IPS-NIHi7 (cell line): ENCODE measurements at regions not wholly inside any gene's neighbourhood (a gene's known extent, or its start where the extent isn't known, plus 50 kb on each side); places are given as distances from the start of the nearest gene placed in this dataset.
A peak's percentile ranks its signal among the peaks of the same experiment; 100 is the strongest.
"Not testable (repeated sequence)": the region's sequence is repeated elsewhere in the genome, so short reads cannot be mapped to it uniquely, and the experiment has no call there.

ENCODE experiments used
- DNase-seq: peaks from one replicate; pipeline ENCODE4 v3.0.0; 2012; ENCODE audit warnings: mixed read lengths; ENCODE audit errors: extremely low spot score

DNA sequence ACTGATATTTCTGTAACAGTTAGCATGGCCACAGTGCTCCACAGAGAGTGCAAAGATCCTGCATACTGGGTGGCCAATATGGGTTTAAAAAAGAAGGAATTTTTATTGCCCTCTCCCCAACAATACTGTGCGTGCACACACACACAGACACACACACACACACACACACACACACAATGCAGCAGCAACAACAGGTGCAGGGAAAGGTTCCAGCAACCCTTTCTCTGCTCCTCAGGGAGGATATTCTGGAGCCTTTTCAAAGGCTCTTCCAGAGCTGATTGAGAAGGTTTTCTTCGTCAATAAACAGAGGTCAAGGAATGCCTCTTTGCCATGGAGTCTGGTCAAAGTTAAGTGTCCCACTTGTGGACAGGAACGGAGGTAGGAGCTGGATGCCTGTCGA is 84.8 kb upstream of the ZFP42 start:
- no peak for DNase-seq

DNA sequence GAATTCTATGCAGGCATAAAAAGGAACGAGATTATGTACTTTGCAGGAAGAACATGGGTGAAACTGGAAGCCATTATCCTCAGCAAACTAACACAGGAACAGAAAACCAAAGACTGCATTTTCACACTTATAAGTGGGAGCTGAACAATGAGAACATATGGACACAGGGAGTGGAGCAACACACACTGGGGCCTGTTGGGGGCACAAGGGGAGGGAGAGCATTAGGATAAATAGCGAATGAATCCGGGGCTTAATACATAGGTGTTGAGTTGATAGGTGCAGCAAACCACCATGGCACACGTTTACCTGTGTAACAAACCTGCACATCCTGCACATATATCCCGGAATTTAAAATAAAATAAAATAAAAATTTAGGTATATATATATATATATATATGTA is 80.2 kb upstream of the ZFP42 start:
- not testable (repeated sequence) for DNase-seq

DNA sequence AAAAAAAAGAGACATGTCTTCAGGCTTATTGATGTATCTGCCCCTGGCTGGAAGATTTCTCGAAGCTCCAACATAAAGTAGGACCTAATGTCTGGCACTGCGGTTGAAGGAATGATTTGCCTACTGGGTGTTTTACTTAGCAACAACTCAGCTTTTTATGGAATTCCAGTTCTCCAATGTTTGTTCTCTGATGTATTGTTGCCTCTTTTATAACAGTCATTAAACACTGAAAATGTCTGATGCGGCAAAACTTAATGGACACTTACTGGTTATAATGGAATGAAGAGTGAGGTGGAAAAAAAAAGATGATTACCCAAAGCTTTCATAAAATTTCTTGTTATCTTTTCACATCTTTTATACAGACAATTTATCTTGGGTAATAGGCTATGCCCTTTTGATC is 75.6 kb upstream of the ZFP42 start:
- no peak for DNase-seq

DNA sequence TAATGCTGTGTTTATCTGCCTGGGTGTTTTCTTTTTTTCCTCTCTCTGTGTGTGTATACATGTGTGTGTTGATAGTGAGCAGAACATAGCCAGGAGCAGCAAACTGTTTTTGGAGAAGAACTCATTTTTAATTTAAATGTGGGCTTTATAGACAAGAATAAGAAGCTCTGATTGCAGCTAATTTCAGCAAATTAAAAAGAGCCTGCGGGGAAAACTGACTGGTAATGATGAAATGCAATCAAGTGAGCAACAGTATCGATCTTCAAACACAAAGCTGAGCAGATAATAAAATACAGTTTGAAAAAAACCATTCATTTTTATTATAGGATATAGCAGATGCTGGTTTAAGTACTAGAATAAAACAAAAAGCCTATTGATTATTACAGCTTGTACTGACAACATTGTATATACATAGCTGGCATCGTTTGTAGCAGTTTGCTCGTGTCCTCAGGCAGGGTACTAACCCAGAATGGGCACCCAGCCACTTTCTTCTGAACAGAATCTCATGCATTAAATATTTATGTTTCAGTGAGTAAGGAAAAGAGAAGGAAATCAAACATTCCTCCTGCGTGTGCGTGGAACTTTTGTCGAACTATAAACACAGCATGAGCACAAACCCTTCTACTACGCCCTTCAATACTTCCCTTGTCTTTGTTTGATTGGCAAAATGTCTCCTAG is 73.5 kb upstream of the ZFP42 start:
- DNase-seq = no peak

DNA sequence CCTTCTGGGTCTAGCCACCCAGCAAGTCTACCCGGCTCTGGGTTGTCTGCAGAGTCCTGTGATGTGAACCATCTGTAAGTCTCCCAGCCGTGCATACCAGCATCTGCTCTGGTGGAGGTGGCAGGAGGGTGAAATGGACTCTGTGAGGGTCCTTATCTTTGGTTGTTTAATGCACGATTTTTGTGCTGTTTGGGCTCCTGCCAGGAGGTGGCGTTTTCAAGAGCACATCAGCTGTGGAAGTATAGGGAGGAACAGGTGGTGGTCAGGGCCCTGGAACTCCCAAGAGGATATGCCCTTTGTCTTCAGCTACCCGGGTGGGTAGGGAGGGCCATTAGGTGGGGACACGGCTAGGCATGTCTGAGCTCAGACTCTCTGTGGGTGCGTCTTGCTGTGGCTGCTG is 66.5 kb upstream of the ZFP42 start:
- DNase-seq = peak; percentile 47

DNA sequence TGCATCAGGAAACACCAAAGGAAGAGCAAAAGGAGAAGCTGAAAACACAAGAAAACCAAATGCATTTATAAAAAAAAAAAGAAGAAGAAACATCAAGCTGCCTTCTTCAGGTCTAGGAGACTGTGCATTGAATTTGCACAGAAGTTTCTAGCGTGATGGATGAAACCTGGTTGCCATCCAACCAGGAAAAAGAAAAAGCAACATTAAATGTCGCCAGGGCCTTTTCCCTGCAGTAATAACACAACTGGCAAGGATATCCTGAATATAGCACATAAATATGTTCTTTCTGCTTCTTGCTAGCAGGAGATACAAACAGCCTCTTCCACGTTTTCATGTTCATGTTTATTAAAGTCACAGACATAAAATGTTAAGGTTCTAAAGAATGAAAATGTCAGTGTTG is 60.8 kb upstream of the ZFP42 start:
- DNase-seq = no peak

DNA sequence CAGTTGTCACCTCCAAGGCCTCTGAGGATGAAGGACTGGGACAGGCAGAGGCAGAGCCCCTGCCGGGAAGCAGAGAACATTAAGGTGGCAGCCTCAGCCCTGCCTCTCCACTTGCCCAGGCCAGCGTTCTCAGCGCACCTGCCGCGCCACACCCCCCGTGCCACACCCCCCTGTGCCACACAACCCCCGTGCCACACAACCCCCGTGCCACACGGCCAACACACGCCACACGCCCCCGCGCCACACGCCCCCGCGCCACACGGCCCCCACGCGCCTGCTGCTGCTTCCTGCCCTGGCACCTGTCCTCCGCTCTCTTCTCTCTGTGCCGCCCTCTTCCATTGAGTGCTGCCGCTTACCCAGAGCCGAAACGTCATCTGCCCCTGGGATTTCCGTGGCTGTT is 58.0 kb upstream of the ZFP42 start:
- no peak for DNase-seq

DNA sequence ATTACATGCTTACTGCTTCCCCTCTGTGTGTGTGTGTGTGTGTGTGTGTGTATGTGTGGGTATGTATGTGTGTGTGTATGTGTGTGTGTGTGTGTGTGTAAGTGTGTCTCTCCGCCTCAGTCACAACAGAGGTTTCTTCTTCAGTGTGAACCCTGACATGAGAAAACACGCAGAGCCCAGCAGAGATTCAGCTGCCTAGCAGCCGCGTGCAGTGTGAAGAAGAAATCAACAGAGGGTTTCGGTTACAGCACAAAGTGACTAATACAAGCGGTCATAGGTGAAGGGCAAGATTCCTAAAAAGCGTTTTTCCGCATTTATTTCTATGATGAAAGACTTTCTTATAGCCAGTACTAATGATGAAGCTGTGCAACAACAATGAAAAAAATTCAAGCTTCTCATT is 55.3 kb upstream of the ZFP42 start:
- DNase-seq = no peak

DNA sequence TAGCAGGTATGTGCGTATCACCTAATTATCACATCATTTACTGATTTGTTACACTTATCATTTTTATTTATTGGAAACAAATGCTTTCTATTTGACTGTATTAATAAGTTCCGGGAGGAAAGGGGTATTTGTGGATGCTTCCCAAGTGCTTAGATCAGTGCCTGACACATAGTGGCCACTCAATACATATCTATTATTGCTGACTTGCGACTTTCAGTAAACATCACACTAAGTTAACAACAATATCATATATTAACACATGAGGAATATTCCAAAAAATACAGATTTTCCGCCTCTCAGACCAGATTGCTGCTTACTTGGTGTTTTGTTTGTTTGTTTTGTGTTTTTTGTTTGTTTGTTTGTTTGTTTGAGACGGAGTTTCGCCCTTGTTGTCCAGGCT is 52.6 kb upstream of the ZFP42 start:
- DNase-seq = no peak

DNA sequence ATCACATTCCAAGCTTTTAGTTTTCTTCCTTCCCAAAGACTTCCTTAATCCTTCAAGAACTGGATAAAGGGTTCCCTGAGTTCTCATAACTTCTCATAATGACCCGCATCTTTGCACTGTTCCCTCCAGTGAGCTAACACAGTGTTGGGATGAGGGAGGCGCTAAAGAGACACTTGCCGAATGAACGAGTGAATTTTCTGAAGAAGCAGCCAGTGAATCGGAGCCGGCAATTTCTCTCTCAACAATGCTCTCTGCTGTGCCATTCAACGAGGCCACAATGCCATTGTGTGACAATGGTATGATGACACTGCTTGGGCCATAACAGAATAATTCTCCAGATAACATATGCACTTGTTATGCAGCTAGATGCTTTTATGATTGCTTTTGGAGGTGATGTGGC is 51.4 kb upstream of the ZFP42 start:
- no peak for DNase-seq
